OCI-LY1 (cell line): ENCODE measurements at regions not wholly inside any gene's neighbourhood (a gene's known extent, or its start where the extent isn't known, plus 50 kb on each side); places are given as distances from the start of the nearest gene placed in this dataset.

Experiments used
- H2AFZ ChIP-seq: fragments of 200-600 bp; sonication (generic), shearing (Covaris generic); 2 replicates; pipeline ENCODE4 v1.6.0; 2014; ENCODE audit warnings: antibody characterized with exemption, mild to moderate bottlenecking, low read length
- H3F3A ChIP-seq: fragments of 200-600 bp; sonication (generic), shearing (Covaris generic); 2 replicates; pipeline ENCODE4 v1.6.0; 2014; ENCODE audit warnings: mild to moderate bottlenecking, antibody characterized with exemption, low read length, moderate library complexity; ENCODE audit not compliant: insufficient read depth
- H3K27ac ChIP-seq: fragments of 200-600 bp; sonication (generic); 2 replicates; pipeline ENCODE4 v1.5.1; 2014; ENCODE audit warnings: low read length, mixed run types, mild to moderate bottlenecking, low read depth; ENCODE audit not compliant: poor library complexity, severe bottlenecking
- H3K27me3 ChIP-seq: fragments of 200-600 bp; sonication (generic); 2 replicates; pipeline ENCODE4 v1.6.0; 2014; ENCODE audit warnings: antibody characterized with exemption, mild to moderate bottlenecking, low read length, moderate library complexity; ENCODE audit not compliant: insufficient read depth
- H3K36me3 ChIP-seq: fragments of 200-600 bp; sonication (generic); 2 replicates; pipeline ENCODE4 v1.6.1; 2014; ENCODE audit warnings: mild to moderate bottlenecking, antibody characterized with exemption, low read length, moderate library complexity, mixed read lengths; ENCODE audit not compliant: insufficient read depth
- H3K4me1 ChIP-seq: fragments of 200-600 bp; sonication (generic); 2 replicates; pipeline ENCODE4 v1.5.1; 2014; ENCODE audit warnings: mild to moderate bottlenecking, low read length, moderate library complexity; ENCODE audit not compliant: insufficient read depth, severe bottlenecking
- H3K4me2 ChIP-seq: fragments of 200-600 bp; sonication (generic), shearing (Covaris generic); 2 replicates; pipeline ENCODE4 v1.6.1; 2014; ENCODE audit warnings: low read length
- H3K4me3 ChIP-seq: fragments of 200-600 bp; sonication (generic); 2 replicates; pipeline ENCODE4 v1.5.1; 2014; ENCODE audit warnings: low read length, low read depth, mild to moderate bottlenecking, mixed read lengths; ENCODE audit not compliant: poor library complexity, severe bottlenecking
- H3K79me2 ChIP-seq: fragments of 200-600 bp; shearing (Covaris generic); 2 replicates; pipeline ENCODE4 v1.6.1; 2016; ENCODE audit warnings: mixed run types, low read length, mixed read lengths; ENCODE audit not compliant: insufficient read depth
- H3K9ac ChIP-seq: fragments of 200-600 bp; sonication (generic), shearing (Covaris generic); 2 replicates; pipeline ENCODE4 v1.6.1; 2014; ENCODE audit warnings: mild to moderate bottlenecking, low read length, mixed read lengths
- H3K9me2 ChIP-seq: fragments of 200-600 bp; sonication (generic), shearing (Covaris generic); 2 replicates; pipeline ENCODE4 v1.6.1; 2014; ENCODE audit warnings: low read depth, mild to moderate bottlenecking, low read length, mixed read lengths
- H3K9me3 ChIP-seq: fragments of 200-600 bp; shearing (Covaris generic); 2 replicates; pipeline ENCODE4 v1.6.1; 2014; ENCODE audit warnings: low read length, mixed read lengths
- H4K20me1 ChIP-seq: fragments of 200-600 bp; sonication (generic), shearing (Covaris generic); 2 replicates; pipeline ENCODE4 v1.6.0; 2016; ENCODE audit warnings: mild to moderate bottlenecking, low read length; ENCODE audit not compliant: insufficient read depth
- CTCF ChIP-seq: fragments of 200-600 bp; sonication (generic), shearing (Covaris generic); IDR thresholded peaks from 2 replicates; pipeline ENCODE4 v1.5.1; 2017; ENCODE audit warnings: mild to moderate bottlenecking, antibody characterized with exemption, low read length, moderate library complexity, mixed read lengths
- EZH2 ChIP-seq: fragments of 200-600 bp; sonication (generic), shearing (Covaris generic); IDR thresholded peaks from 2 replicates; pipeline ENCODE4 v1.8.0; 2017; ENCODE audit warnings: borderline replicate concordance, mixed run types, mild to moderate bottlenecking, antibody characterized with exemption, low read length, moderate library complexity, mixed read lengths

DNA sequence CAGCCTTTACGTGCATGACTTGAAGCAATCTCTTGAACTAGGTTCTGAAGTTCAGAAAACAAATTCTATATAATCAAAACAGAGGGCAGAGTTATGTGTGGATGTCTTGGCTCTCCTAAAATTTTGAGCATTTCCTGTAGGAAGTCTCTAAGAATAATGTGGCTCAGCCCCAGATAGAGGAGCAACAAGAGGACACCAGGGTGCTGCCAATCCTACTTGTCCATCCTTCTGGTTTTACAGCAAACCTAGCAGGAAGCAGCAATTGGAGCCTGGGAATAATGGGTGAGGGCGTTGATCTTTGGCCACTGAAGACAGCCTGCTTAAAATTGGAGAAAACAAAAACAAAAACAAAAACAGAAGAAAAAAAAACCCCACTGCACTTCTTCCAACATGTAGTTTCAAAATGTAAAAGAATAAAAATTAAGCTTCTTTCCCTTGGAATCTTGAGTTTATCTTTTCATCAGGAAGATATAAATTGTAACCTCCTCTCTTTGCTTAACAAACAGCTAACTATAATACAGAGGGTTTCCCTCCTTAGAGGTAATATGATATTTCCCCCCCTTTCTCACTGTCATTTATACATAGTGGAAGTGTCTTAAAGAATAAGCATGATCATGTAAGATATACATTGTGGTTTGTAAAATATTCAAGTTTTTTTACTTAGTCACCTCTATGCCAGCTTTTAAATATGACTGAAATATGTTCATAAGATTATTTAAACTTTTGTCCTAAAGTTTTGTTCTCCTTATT, 130.6 kb downstream of the FBXO8 start:
- Histone ChIP-seq H3K4me3 (no peak overlapping the region), H3F3A (no peaks in the 10 kb centered on the region), H3K9ac (no peak overlapping the region), H3K36me3 (no peaks in the 10 kb centered on the region), H2AFZ (no peak overlapping the region), H3K79me2 (no peaks in the 10 kb centered on the region), H4K20me1 (no peaks in the 10 kb centered on the region), H3K9me2 (no peaks in the 10 kb centered on the region), H3K4me1 (no peaks in the 10 kb centered on the region), H3K9me3 (no peaks in the 10 kb centered on the region), H3K4me2 (no peak overlapping the region), H3K27me3 (no peaks in the 10 kb centered on the region), H3K27ac (no peak overlapping the region)
- TF ChIP-seq CTCF (no peak), EZH2 (no peak)

GRCh38 chr4:174147863-174148262, 135.6 kb downstream of the FBXO8 start:
- no peak overlapping the region for H3K9ac ChIP-seq
- no peaks in the 10 kb centered on the region for H3K9me3 ChIP-seq
- no peaks in the 10 kb centered on the region for H3F3A ChIP-seq
- H3K79me2 ChIP-seq: no peaks in the 10 kb centered on the region
- no peaks in the 10 kb centered on the region for H3K9me2 ChIP-seq
- H3K4me3 ChIP-seq: no peak overlapping the region
- no peaks in the 10 kb centered on the region for H3K4me1 ChIP-seq
- H4K20me1 ChIP-seq: no peaks in the 10 kb centered on the region
- no peak overlapping the region for H3K4me2 ChIP-seq
- no peak for TF ChIP-seq EZH2
- no peak for TF ChIP-seq CTCF
- no peak overlapping the region for H2AFZ ChIP-seq
- H3K27ac ChIP-seq: no peak overlapping the region
- no peaks in the 10 kb centered on the region for H3K36me3 ChIP-seq
- H3K27me3 ChIP-seq: no peaks in the 10 kb centered on the region

- H4K20me1 ChIP-seq: no peaks in the 10 kb centered on the region
- H3F3A ChIP-seq: no peaks in the 10 kb centered on the region
- H3K36me3 ChIP-seq: no peaks in the 10 kb centered on the region
- H2AFZ ChIP-seq: no peak overlapping the region
- no peak overlapping the region for H3K4me2 ChIP-seq
- H3K27ac ChIP-seq: no peak overlapping the region
- no peak overlapping the region for H3K9ac ChIP-seq
- no peaks in the 10 kb centered on the region for H3K4me1 ChIP-seq
- TF ChIP-seq CTCF (no peak), EZH2 (no peak)
- no peak overlapping the region for H3K4me3 ChIP-seq
- no peaks in the 10 kb centered on the region for H3K9me3 ChIP-seq
- H3K79me2 ChIP-seq: no peaks in the 10 kb centered on the region
- H3K27me3 ChIP-seq: no peaks in the 10 kb centered on the region
- H3K9me2 ChIP-seq: no peaks in the 10 kb centered on the region
Measured at GRCh38 chr4:174144106-174144505, 139.4 kb downstream of the FBXO8 start.
